Suprapubic skin (tissue), 4 donors: ENCODE measurements at regions not wholly inside any gene's neighbourhood (a gene's known extent, or its start where the extent isn't known, plus 50 kb on each side); places are given as distances from the start of the nearest gene placed in this dataset.

Source experiments
- EP300 ChIP-seq: sonication (generic); formaldehyde crosslinking; IDR thresholded peaks from one replicate; pipeline ENCODE4 v1.6.1; 2017; ENCODE audit warnings: antibody characterized with exemption
- POLR2AphosphoS5 ChIP-seq, 3 donors: sonication (generic); formaldehyde crosslinking; IDR thresholded peaks; one replicate each; pipeline ENCODE4 v1.6.1; 2017; ENCODE audit warnings: antibody characterized with exemption in 3 of 3
- TF ChIP-seq, protein P1 (sequence below), 2 donors: fragments of 200-600 bp in 1 of 2; fragments of 450-650 bp in 1 of 2; sonication (generic) in 1 of 2; IDR thresholded peaks; one replicate each; pipeline ENCODE4 v1.5.1; 2016 to 2019; ENCODE audit warnings: antibody characterized with exemption in 2 of 2, mild to moderate bottlenecking in 1 of 2, moderate library complexity in 1 of 2

DNA sequence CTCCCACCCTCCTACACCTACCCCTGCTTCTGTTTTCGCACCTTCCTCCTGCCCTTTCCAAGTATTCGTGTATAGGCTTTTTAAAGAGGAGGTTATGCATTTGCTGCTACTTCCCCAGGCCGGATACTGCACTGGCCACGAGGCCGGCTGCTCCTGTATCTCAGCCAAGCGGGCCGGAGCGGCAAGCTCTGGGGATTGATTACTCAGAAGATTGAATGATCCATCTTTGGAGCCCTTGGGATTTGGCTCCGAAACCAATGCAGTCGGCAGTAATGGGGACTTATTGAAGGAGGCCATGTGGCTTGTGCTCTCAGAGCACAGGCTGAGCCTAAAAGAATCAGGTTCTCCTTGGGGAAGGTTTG, 405.3 kb downstream of the TLE4 start:
- TF ChIP-seq, protein P1, sequence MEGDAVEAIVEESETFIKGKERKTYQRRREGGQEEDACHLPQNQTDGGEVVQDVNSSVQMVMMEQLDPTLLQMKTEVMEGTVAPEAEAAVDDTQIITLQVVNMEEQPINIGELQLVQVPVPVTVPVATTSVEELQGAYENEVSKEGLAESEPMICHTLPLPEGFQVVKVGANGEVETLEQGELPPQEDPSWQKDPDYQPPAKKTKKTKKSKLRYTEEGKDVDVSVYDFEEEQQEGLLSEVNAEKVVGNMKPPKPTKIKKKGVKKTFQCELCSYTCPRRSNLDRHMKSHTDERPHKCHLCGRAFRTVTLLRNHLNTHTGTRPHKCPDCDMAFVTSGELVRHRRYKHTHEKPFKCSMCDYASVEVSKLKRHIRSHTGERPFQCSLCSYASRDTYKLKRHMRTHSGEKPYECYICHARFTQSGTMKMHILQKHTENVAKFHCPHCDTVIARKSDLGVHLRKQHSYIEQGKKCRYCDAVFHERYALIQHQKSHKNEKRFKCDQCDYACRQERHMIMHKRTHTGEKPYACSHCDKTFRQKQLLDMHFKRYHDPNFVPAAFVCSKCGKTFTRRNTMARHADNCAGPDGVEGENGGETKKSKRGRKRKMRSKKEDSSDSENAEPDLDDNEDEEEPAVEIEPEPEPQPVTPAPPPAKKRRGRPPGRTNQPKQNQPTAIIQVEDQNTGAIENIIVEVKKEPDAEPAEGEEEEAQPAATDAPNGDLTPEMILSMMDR (IDR thresholded peaks at IDR 0.05), result no peak
- TF ChIP-seq EP300 (no peak), POLR2AphosphoS5 (IDR thresholded peaks at IDR 0.05) (no peak)
